ENCODE measurements at regions not wholly inside any gene's neighbourhood (a gene's known extent, or its start where the extent isn't known, plus 50 kb on each side); places are given as distances from the start of the nearest gene placed in this dataset.

- no peaks in the 10 kb centered on the region for H3K9me3 ChIP-seq (ENCODE audit: control insufficient read depth, low read length)
- no peak overlapping the region for H3K9ac ChIP-seq (ENCODE audit: low read length)
- H3K27me3 ChIP-seq (ENCODE audit: control insufficient read depth, insufficient read depth, low read length) = no peaks in the 10 kb centered on the region
- no peak overlapping the region for H3K4me3 ChIP-seq (ENCODE audit: low read length)
- H3K36me3 ChIP-seq (ENCODE audit: control insufficient read depth, insufficient read depth, low read length) = no peaks in the 10 kb centered on the region
- no peaks in the 10 kb centered on the region for H3K4me1 ChIP-seq (ENCODE audit: control insufficient read depth, insufficient read depth, low read length)
Observed at GRCh38 chr16:73530529-73530928, 482.6 kb upstream of the ZFHX3 start.

GRCh38 chr16:73529303-73530012, 481.5 kb upstream of the ZFHX3 start:
- no peak overlapping the region for H3K9ac ChIP-seq (ENCODE audit: low read length)
- H3K36me3 ChIP-seq (ENCODE audit: control insufficient read depth, insufficient read depth, low read length) = no peaks in the 10 kb centered on the region
- no peaks in the 10 kb centered on the region for H3K27me3 ChIP-seq (ENCODE audit: control insufficient read depth, insufficient read depth, low read length)
- H3K9me3 ChIP-seq (ENCODE audit: control insufficient read depth, low read length) = no peaks in the 10 kb centered on the region
- no peaks in the 10 kb centered on the region for H3K4me1 ChIP-seq (ENCODE audit: control insufficient read depth, insufficient read depth, low read length)
- no peak overlapping the region for H3K4me3 ChIP-seq (ENCODE audit: low read length)

- Histone ChIP-seq H3K9ac (ENCODE audit: low read length) (no peak overlapping the region), H3K36me3 (ENCODE audit: control insufficient read depth, insufficient read depth, low read length) (no peaks in the 10 kb centered on the region), H3K4me3 (ENCODE audit: low read length) (no peak overlapping the region), H3K9me3 (ENCODE audit: control insufficient read depth, low read length) (no peaks in the 10 kb centered on the region), H3K27me3 (ENCODE audit: control insufficient read depth, insufficient read depth, low read length) (no peaks in the 10 kb centered on the region), H3K4me1 (ENCODE audit: control insufficient read depth, insufficient read depth, low read length) (no peaks in the 10 kb centered on the region)
Observed at GRCh38 chr16:73527187-73527586, 479.3 kb upstream of the ZFHX3 start.

- Histone ChIP-seq H3K9ac (ENCODE audit: low read length) (no peak overlapping the region), H3K4me1 (ENCODE audit: control insufficient read depth, insufficient read depth, low read length) (no peaks in the 10 kb centered on the region), H3K4me3 (ENCODE audit: low read length) (no peak overlapping the region), H3K27me3 (ENCODE audit: control insufficient read depth, insufficient read depth, low read length) (no peaks in the 10 kb centered on the region), H3K36me3 (ENCODE audit: control insufficient read depth, insufficient read depth, low read length) (no peaks in the 10 kb centered on the region), H3K9me3 (ENCODE audit: control insufficient read depth, low read length) (no peaks in the 10 kb centered on the region)
Observed at GRCh38 chr16:73526011-73526804, 478.3 kb upstream of the ZFHX3 start.

- Histone ChIP-seq H3K9ac (ENCODE audit: low read length) (no peak overlapping the region), H3K9me3 (ENCODE audit: control insufficient read depth, low read length) (no peaks in the 10 kb centered on the region), H3K27me3 (ENCODE audit: control insufficient read depth, insufficient read depth, low read length) (no peaks in the 10 kb centered on the region), H3K4me3 (ENCODE audit: low read length) (no peak overlapping the region), H3K4me1 (ENCODE audit: control insufficient read depth, insufficient read depth, low read length) (no peaks in the 10 kb centered on the region), H3K36me3 (ENCODE audit: control insufficient read depth, insufficient read depth, low read length) (no peaks in the 10 kb centered on the region)
Observed at GRCh38 chr16:73523209-73523608, 475.3 kb upstream of the ZFHX3 start.

GRCh38 chr16:73521499-73521898, 473.6 kb upstream of the ZFHX3 start:
- Histone ChIP-seq H3K4me1 (ENCODE audit: control insufficient read depth, insufficient read depth, low read length) (no peaks in the 10 kb centered on the region), H3K4me3 (ENCODE audit: low read length) (no peak overlapping the region), H3K9me3 (ENCODE audit: control insufficient read depth, low read length) (no peaks in the 10 kb centered on the region), H3K36me3 (ENCODE audit: control insufficient read depth, insufficient read depth, low read length) (no peaks in the 10 kb centered on the region), H3K9ac (ENCODE audit: low read length) (no peak overlapping the region), H3K27me3 (ENCODE audit: control insufficient read depth, insufficient read depth, low read length) (no peaks in the 10 kb centered on the region)

- H3K27me3 ChIP-seq (ENCODE audit: control insufficient read depth, insufficient read depth, low read length) = no peaks in the 10 kb centered on the region
- H3K9me3 ChIP-seq (ENCODE audit: control insufficient read depth, low read length) = no peaks in the 10 kb centered on the region
- H3K9ac ChIP-seq (ENCODE audit: low read length) = no peak overlapping the region
- no peaks in the 10 kb centered on the region for H3K36me3 ChIP-seq (ENCODE audit: control insufficient read depth, insufficient read depth, low read length)
- H3K4me1 ChIP-seq (ENCODE audit: control insufficient read depth, insufficient read depth, low read length) = no peaks in the 10 kb centered on the region
- no peak overlapping the region for H3K4me3 ChIP-seq (ENCODE audit: low read length)
Observed at GRCh38 chr16:73515616-73516015, 467.7 kb upstream of the ZFHX3 start.

- Histone ChIP-seq H3K27me3 (ENCODE audit: control insufficient read depth, insufficient read depth, low read length) (no peaks in the 10 kb centered on the region), H3K9me3 (ENCODE audit: control insufficient read depth, low read length) (no peaks in the 10 kb centered on the region), H3K4me3 (ENCODE audit: low read length) (no peak overlapping the region), H3K4me1 (ENCODE audit: control insufficient read depth, insufficient read depth, low read length) (no peaks in the 10 kb centered on the region), H3K9ac (ENCODE audit: low read length) (no peak overlapping the region), H3K36me3 (ENCODE audit: control insufficient read depth, insufficient read depth, low read length) (no peaks in the 10 kb centered on the region)
Observed at GRCh38 chr16:73510852-73511251, 462.9 kb upstream of the ZFHX3 start.

GRCh38 chr16:73506568-73507056, 458.7 kb upstream of the ZFHX3 start:
- no peaks in the 10 kb centered on the region for H3K36me3 ChIP-seq (ENCODE audit: control insufficient read depth, insufficient read depth, low read length)
- no peaks in the 10 kb centered on the region for H3K4me1 ChIP-seq (ENCODE audit: control insufficient read depth, insufficient read depth, low read length)
- H3K27me3 ChIP-seq (ENCODE audit: control insufficient read depth, insufficient read depth, low read length) = no peaks in the 10 kb centered on the region
- H3K9ac ChIP-seq (ENCODE audit: low read length) = no peak overlapping the region
- no peak overlapping the region for H3K4me3 ChIP-seq (ENCODE audit: low read length)
- H3K9me3 ChIP-seq (ENCODE audit: control insufficient read depth, low read length) = no peaks in the 10 kb centered on the region

- H3K9me3 ChIP-seq (ENCODE audit: control insufficient read depth, low read length) = no peaks in the 10 kb centered on the region
- H3K9ac ChIP-seq (ENCODE audit: low read length) = no peak overlapping the region
- no peaks in the 10 kb centered on the region for H3K4me1 ChIP-seq (ENCODE audit: control insufficient read depth, insufficient read depth, low read length)
- H3K36me3 ChIP-seq (ENCODE audit: control insufficient read depth, insufficient read depth, low read length) = no peaks in the 10 kb centered on the region
- no peak overlapping the region for H3K4me3 ChIP-seq (ENCODE audit: low read length)
- H3K27me3 ChIP-seq (ENCODE audit: control insufficient read depth, insufficient read depth, low read length) = no peaks in the 10 kb centered on the region
Observed at GRCh38 chr16:73505577-73505976, 457.6 kb upstream of the ZFHX3 start.

GRCh38 chr16:73504591-73505575, 457.0 kb upstream of the ZFHX3 start:
- Histone ChIP-seq H3K9ac (ENCODE audit: low read length) (no peak overlapping the region), H3K4me3 (ENCODE audit: low read length) (no peak overlapping the region), H3K9me3 (ENCODE audit: control insufficient read depth, low read length) (no peaks in the 10 kb centered on the region), H3K36me3 (ENCODE audit: control insufficient read depth, insufficient read depth, low read length) (no peaks in the 10 kb centered on the region), H3K27me3 (ENCODE audit: control insufficient read depth, insufficient read depth, low read length) (no peaks in the 10 kb centered on the region), H3K4me1 (ENCODE audit: control insufficient read depth, insufficient read depth, low read length) (no peaks in the 10 kb centered on the region)
